KMS-11 (cell line): ENCODE measurements at regions not wholly inside any gene's neighbourhood (a gene's known extent, or its start where the extent isn't known, plus 50 kb on each side); places are given as distances from the start of the nearest gene placed in this dataset.

Experiments used
- H2AFZ ChIP-seq: fragments of 200-600 bp; sonication (generic); 2 replicates; pipeline ENCODE4 v1.6.1; 2016; ENCODE audit warnings: antibody characterized with exemption, mixed run types, low read depth
- H3K27ac ChIP-seq: fragments of 200-600 bp; sonication (generic); 2 replicates; pipeline ENCODE4 v1.6.1; 2016; ENCODE audit warnings: mild to moderate bottlenecking, mixed run types
- H3K27me3 ChIP-seq: fragments of 200-600 bp; sonication (generic); 2 replicates; pipeline ENCODE4 v1.6.1; 2017; ENCODE audit warnings: mild to moderate bottlenecking, low read depth, mixed run types, moderate library complexity; ENCODE audit not compliant: insufficient read depth
- H3K36me3 ChIP-seq: fragments of 200-600 bp; sonication (generic); 2 replicates; pipeline ENCODE4 v1.6.1; 2017; ENCODE audit warnings: mild to moderate bottlenecking, mixed run types; ENCODE audit not compliant: insufficient read depth
- H3K4me1 ChIP-seq: fragments of 200-600 bp; sonication (generic); 2 replicates; pipeline ENCODE4 v1.6.1; 2016; ENCODE audit warnings: mild to moderate bottlenecking, low read depth, mixed run types; ENCODE audit not compliant: poor library complexity, severe bottlenecking
- H3K4me2 ChIP-seq: fragments of 200-600 bp; sonication (generic); 2 replicates; pipeline ENCODE4 v1.7.0; 2016; ENCODE audit warnings: mild to moderate bottlenecking, mixed run types
- H3K4me3 ChIP-seq: fragments of 200-600 bp; sonication (generic); IDR thresholded peaks from 2 replicates; pipeline ENCODE4 v1.6.1; 2017; ENCODE audit warnings: low read depth, low read length, mixed read lengths; ENCODE audit not compliant: insufficient read depth
- H3K79me2 ChIP-seq: fragments of 200-600 bp; sonication (generic); 2 replicates; pipeline ENCODE4 v1.6.1; 2016; ENCODE audit warnings: low read depth, mixed run types; ENCODE audit not compliant: insufficient read depth
- H3K9ac ChIP-seq: fragments of 200-600 bp; sonication (generic); 2 replicates; pipeline ENCODE4 v1.6.1; 2016; ENCODE audit warnings: mild to moderate bottlenecking, mixed run types
- H4K20me1 ChIP-seq: fragments of 200-600 bp; sonication (generic); 2 replicates; pipeline ENCODE4 v1.6.1; 2016; ENCODE audit warnings: mild to moderate bottlenecking, mixed run types; ENCODE audit not compliant: insufficient read depth
- CTCF ChIP-seq: fragments of 200-600 bp; sonication (generic); conservative IDR thresholded peaks from 2 replicates; pipeline ENCODE4 v1.6.1; 2017; ENCODE audit warnings: low read depth, mild to moderate bottlenecking, antibody characterized with exemption, low read length, moderate library complexity, mixed read lengths

GRCh38 chr16:63904182-63904581 lies 1217.7 kb downstream of the CDH11 start:
- TF ChIP-seq CTCF, result no peak
- H3K4me2 ChIP-seq, result no peak overlapping the region
- no peak overlapping the region for H3K9ac ChIP-seq
- no peaks in the 10 kb centered on the region for H3K4me1 ChIP-seq
- H2AFZ ChIP-seq, result no peak overlapping the region
- H3K79me2 ChIP-seq, result no peaks in the 10 kb centered on the region
- H3K27me3 ChIP-seq, result no peaks in the 10 kb centered on the region
- no peak overlapping the region for H3K4me3 ChIP-seq
- H4K20me1 ChIP-seq, result no peaks in the 10 kb centered on the region
- no peak overlapping the region for H3K27ac ChIP-seq
- H3K36me3 ChIP-seq, result no peaks in the 10 kb centered on the region

- Histone ChIP-seq H3K4me3 (no peak overlapping the region), H2AFZ (no peak overlapping the region), H3K27me3 (no peaks in the 10 kb centered on the region), H3K79me2 (no peaks in the 10 kb centered on the region), H3K9ac (no peak overlapping the region), H3K4me1 (no peaks in the 10 kb centered on the region), H3K36me3 (no peaks in the 10 kb centered on the region), H3K27ac (no peak overlapping the region), H3K4me2 (no peak overlapping the region), H4K20me1 (no peaks in the 10 kb centered on the region)
- TF ChIP-seq CTCF, result no peak
Observed at GRCh38 chr16:63896383-63897109, 1225.3 kb downstream of the CDH11 start.

GRCh38 chr16:63890723-63891122 lies 1231.1 kb downstream of the CDH11 start:
- H3K9ac ChIP-seq, result no peak overlapping the region
- no peaks in the 10 kb centered on the region for H3K36me3 ChIP-seq
- no peaks in the 10 kb centered on the region for H3K27me3 ChIP-seq
- H3K4me2 ChIP-seq, result no peak overlapping the region
- H4K20me1 ChIP-seq, result no peaks in the 10 kb centered on the region
- no peak overlapping the region for H3K27ac ChIP-seq
- H3K4me1 ChIP-seq, result no peaks in the 10 kb centered on the region
- no peak overlapping the region for H2AFZ ChIP-seq
- H3K79me2 ChIP-seq, result no peaks in the 10 kb centered on the region
- H3K4me3 ChIP-seq, result no peak overlapping the region
- no peak for TF ChIP-seq CTCF

- Histone ChIP-seq H3K27ac (no peak overlapping the region), H3K36me3 (no peaks in the 10 kb centered on the region), H3K4me1 (no peaks in the 10 kb centered on the region), H3K4me3 (no peak overlapping the region), H3K9ac (no peak overlapping the region), H3K27me3 (no peaks in the 10 kb centered on the region), H4K20me1 (no peaks in the 10 kb centered on the region), H3K79me2 (no peaks in the 10 kb centered on the region), H2AFZ (no peak overlapping the region), H3K4me2 (no peak overlapping the region)
- TF ChIP-seq CTCF, result no peak
Observed at GRCh38 chr16:63890081-63890480, 1231.8 kb downstream of the CDH11 start.
